Heart right ventricle (tissue), 16 donors: ENCODE measurements at regions not wholly inside any gene's neighbourhood (a gene's known extent, or its start where the extent isn't known, plus 50 kb on each side); places are given as distances from the start of the nearest gene placed in this dataset.

ENCODE experiments used
- ATAC-seq, 8 donors: fragments of 200-7000 bp; cut with Tn5 transposase; one replicate each; pipeline ENCODE4 v1.9.1; 2020; ENCODE audit warnings: mild to moderate bottlenecking in 8 of 8, moderate library complexity in 8 of 8, moderate number of reproducible peaks in 1 of 8
- DNase-seq, 2 donors: peaks; one replicate each; pipeline ENCODE4 v3.0.0-alpha.2; 2020
- H3K27ac ChIP-seq, 10 donors: fragments of 200-600 bp; sonication (generic) in 2 of 10; one replicate each; pipeline versions ENCODE4 v1.5.0 to v1.8.0; 2020 to 2022; ENCODE audit warnings: mild to moderate bottlenecking in 3 of 10
- H3K27me3 ChIP-seq, 7 donors: fragments of 200-600 bp; one replicate each; pipeline ENCODE4 v1.8.0; 2021 to 2022; ENCODE audit warnings: mild to moderate bottlenecking in 2 of 7
- H3K36me3 ChIP-seq, 9 donors: fragments of 200-600 bp; sonication (generic) in 1 of 9; one replicate each; pipeline versions ENCODE4 v1.5.0 to v1.8.0; 2020 to 2022; ENCODE audit warnings: mild to moderate bottlenecking in 2 of 9
- H3K4me1 ChIP-seq, 9 donors: fragments of 200-600 bp; sonication (generic) in 1 of 9; one replicate each; pipeline versions ENCODE4 v1.5.0 to v1.8.0; 2020 to 2022; ENCODE audit warnings: mild to moderate bottlenecking in 4 of 9
- H3K4me3 ChIP-seq, 10 donors: fragments of 200-600 bp; sonication (generic) in 2 of 10; one replicate each; pipeline versions ENCODE4 v1.5.0 to v1.8.0; 2020 to 2022; ENCODE audit warnings: mild to moderate bottlenecking in 7 of 10, moderate library complexity in 2 of 10
- H3K9me3 ChIP-seq, 11 donors: fragments of 200-600 bp in 10 of 11; sonication (generic) in 2 of 11; one replicate each; pipeline versions ENCODE4 v1.5.0 to v1.8.0; 2013 to 2022; ENCODE audit warnings: mild to moderate bottlenecking in 2 of 11, control low read depth in 1 of 11, moderate library complexity in 1 of 11
- CTCF ChIP-seq, 9 donors: fragments of 200-600 bp; sonication (generic) in 2 of 9; IDR thresholded peaks; one replicate each; pipeline versions ENCODE4 v1.5.0 to v1.8.0; 2021 to 2022; ENCODE audit warnings: antibody characterized with exemption in 9 of 9, mild to moderate bottlenecking in 5 of 9, moderate library complexity in 1 of 9
- WGBS, 2 donors: extraction: QIAGEN DNeasy Blood & Tissue Kit; methylation state at CpG; one replicate each; pipeline ENCODE4 v1.1.7; 2013; ENCODE audit warnings: inconsistent platforms in 1 of 2; 5-methylcytosine and 5-hydroxymethylcytosine counted together
- intact Hi-C, 10 donors: fragments of 100-400 bp; cut with DNase I; formaldehyde crosslinking; loops; one replicate each; pipeline versions ENCODE4 v1.11.1 to v1.14.2; 2022
- donor health status: Arrhythmogenic right ventricular cardiomyopathy.
- donor health status: ischemic (EF 13 %, LVEDD 7.1; RV severe dilation, severe dysfunction).
- donor health status: healthy with polysubstance abuse.
- donor health status: DM: no; HTN: yes; CAD: no.
- donor health status: DM: no; HTN: no; CAD: no.
- donor health status: ischemic (EF 25% LVEDD 6.9; RV normal size, moderate dysfunction).
- donor health status: ischemic (EF 25% LVEDD 5.7; RV mildly dilated, moderate dysfunction).
- donor health status: healthy.
- donor health status: DM: yes; HTN: yes; CAD: no.
- donor health status: Ischemic cardiomyopathy.
- donor health status: ischemic (EF 35%, LVEDD 5.7; RV mildly dilated, moderate dysfunction).
- donor health status: nonischemic (EF 11% LVEDD 7.7; RV severe dilation, severe dysfunction).
- donor health status: DM: yes; HTN: yes; CAD: no.
- donor health status: PGD.
- donor health status: ischemic (EF 29% LVEDD 5.4; RV normal size, mild dysfunction).
- donor health status: nonischemic (EF 23%, LVEDD 6.1; RV moderate dilation, normal function).

GRCh38 chr6:135121434-135121833 is 59.7 kb upstream of the MYB start:
- no peak overlapping the region for H3K4me3 ChIP-seq
- TF ChIP-seq CTCF (IDR thresholded peaks at IDR 0.05): no peak
- H3K36me3 ChIP-seq: no peaks in the 10 kb centered on the region
- 70 to 89% methylated on average over 1 of the region's 1 CpG for WGBS, 2 donors
- H3K27ac ChIP-seq: no peak overlapping the region
- DNase-seq (no peak), ATAC-seq (no peak)
- H3K4me1 ChIP-seq: peaks cover 0 to under 1% (median 0%) of the 10 kb centered on the region in 9 donors
- intact Hi-C loops: no loop called here
- H3K9me3 ChIP-seq: no peaks in the 10 kb centered on the region
- H3K27me3 ChIP-seq: peaks cover 0 to 18% (median 0%) of the 10 kb centered on the region in 7 donors

DNA sequence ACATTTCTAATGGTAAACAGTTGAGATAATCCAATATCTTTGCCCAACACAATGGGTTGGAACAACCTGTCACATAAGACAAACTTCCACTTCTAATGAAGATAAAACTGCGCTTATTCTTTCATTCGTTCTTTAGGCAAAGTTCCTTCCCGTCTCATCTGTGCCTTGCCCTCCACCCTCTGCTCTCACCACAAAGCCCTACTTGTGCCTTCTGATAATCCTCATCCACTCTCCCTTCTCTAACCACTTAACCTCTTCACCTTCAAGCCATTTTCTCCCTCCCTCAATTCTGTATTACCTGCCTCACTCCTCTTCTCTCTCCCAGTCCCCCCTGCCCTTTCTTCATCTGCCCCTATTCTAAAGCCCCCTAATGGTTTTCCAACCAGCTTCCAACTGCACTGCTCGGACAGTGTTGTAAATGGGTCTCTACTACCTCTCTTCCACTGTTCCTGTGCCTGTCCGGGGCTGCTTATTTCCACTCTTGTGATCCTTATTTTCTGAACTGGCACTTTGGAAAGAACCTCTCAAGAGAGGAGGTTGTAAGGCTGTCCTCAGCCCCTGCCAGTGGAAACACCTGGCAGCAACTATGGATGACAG is 62.9 kb upstream of the MYB start:
- Histone ChIP-seq H3K4me1 (peaks cover 0 to 9% (median 0%) of the 10 kb centered on the region in 9 donors), H3K4me3 (no peak overlapping the region), H3K9me3 (no peaks in the 10 kb centered on the region), H3K27me3 (peaks cover 0 to 16% (median 0%) of the 10 kb centered on the region in 7 donors), H3K27ac (no peak overlapping the region), H3K36me3 (no peaks in the 10 kb centered on the region)
- ATAC-seq: no peak
- intact Hi-C loops: no loop called here
- no peak for DNase-seq
- 84 to 85% methylated on average over 5 of the region's 5 CpGs for WGBS, 2 donors
- TF ChIP-seq CTCF (IDR thresholded peaks at IDR 0.05): no peak

- H3K4me3 ChIP-seq: no peak overlapping the region
- WGBS, 2 donors: 81 to 89% methylated on average over 3 of the region's 3 CpGs
- H3K27me3 ChIP-seq: peaks cover 0 to 16% (median 0%) of the 10 kb centered on the region in 7 donors
- DNase-seq (no peak), ATAC-seq (no peak)
- no peak overlapping the region for H3K27ac ChIP-seq
- H3K4me1 ChIP-seq: peaks cover 0 to 9% (median 0%) of the 10 kb centered on the region in 9 donors
- H3K36me3 ChIP-seq: no peaks in the 10 kb centered on the region
- intact Hi-C loops: no loop called here
- H3K9me3 ChIP-seq: no peaks in the 10 kb centered on the region
- no peak for TF ChIP-seq CTCF (IDR thresholded peaks at IDR 0.05)
These were observed 62.9 kb upstream of the HBS1L start for GRCh38 chr6:135117413-135117968.

- no peak overlapping the region for H3K27ac ChIP-seq
- H3K36me3 ChIP-seq: no peaks in the 10 kb centered on the region
- 60 to 61% methylated on average over 5 of the region's 5 CpGs for WGBS, 2 donors
- intact Hi-C loops: no loop called here
- no peak overlapping the region for H3K4me3 ChIP-seq
- TF ChIP-seq CTCF (IDR thresholded peaks at IDR 0.05): no peak
- H3K4me1 ChIP-seq: peaks cover 0 to 9% (median 0%) of the 10 kb centered on the region in 9 donors
- ATAC-seq: no peak
- H3K27me3 ChIP-seq: peaks cover 0 to 16% (median 0%) of the 10 kb centered on the region in 7 donors
- no peaks in the 10 kb centered on the region for H3K9me3 ChIP-seq
- no peak for DNase-seq
These were observed 61.9 kb upstream of the HBS1L start for GRCh38 chr6:135116571-135116970.
